Stimulated activated CD4-positive, alpha-beta T cell treated with anti-CD3 and anti-CD28 coated beads, Interleukin-15, amount 100 ng/mL, for 1 hour (primary cell): ENCODE measurements at regions not wholly inside any gene's neighbourhood (a gene's known extent, or its start where the extent isn't known, plus 50 kb on each side); places are given as distances from the start of the nearest gene placed in this dataset.
"Not testable (repeated sequence)": the region's sequence is repeated elsewhere in the genome, so short reads cannot be mapped to it uniquely, and the experiment has no call there.

Source experiments
- DNase-seq, 2 donors: peaks; one replicate each; pipeline ENCODE4 v3.0.0-alpha.2; 2020; ENCODE audit warnings: low read depth in 1 of 2, low spot score in 1 of 2

- DNase-seq: no peak
These were observed 127.2 kb upstream of the TRPC7 start for GRCh38 chr5:136492587-136492986.

GRCh38 chr5:136491806-136492205, 126.5 kb upstream of the TRPC7 start:
- DNase-seq: no peak

GRCh38 chr5:136484808-136485325, 119.5 kb upstream of the TRPC7 start:
- no peak for DNase-seq

- no peak for DNase-seq
These were observed 116.9 kb upstream of the TRPC7 start for GRCh38 chr5:136482206-136482605.

GRCh38 chr5:136474466-136474865, 109.1 kb upstream of the TRPC7 start:
- DNase-seq: no peak

- DNase-seq: no peak
These were observed 102.3 kb upstream of the TRPC7 start for GRCh38 chr5:136467632-136468031.

- no peak for DNase-seq
These were observed 100.7 kb upstream of the TRPC7 start for GRCh38 chr5:136466041-136466415.

- DNase-seq: no peak
These were observed 93.1 kb upstream of the TRPC7 start for GRCh38 chr5:136458481-136458880.

- DNase-seq: no peak
These were observed 92.2 kb upstream of the TRPC7 start for GRCh38 chr5:136457390-136458013.

- DNase-seq: no peak
These were observed 90.1 kb upstream of the TRPC7 start for GRCh38 chr5:136455409-136455808.

GRCh38 chr5:136453986-136454758, 88.8 kb upstream of the TRPC7 start:
- DNase-seq: no peak

GRCh38 chr5:136453199-136453598, 87.9 kb upstream of the TRPC7 start:
- no peak for DNase-seq

- DNase-seq: not testable (repeated sequence)
These were observed 82.2 kb upstream of the TRPC7 start for GRCh38 chr5:136447576-136447975.

- DNase-seq: no peak
These were observed 81.2 kb upstream of the TRPC7 start for GRCh38 chr5:136446565-136446964.

- DNase-seq: not testable (repeated sequence)
These were observed 78.8 kb upstream of the TRPC7 start for GRCh38 chr5:136444099-136444498.

GRCh38 chr5:136439367-136439766, 74.0 kb upstream of the TRPC7 start:
- no peak for DNase-seq

- DNase-seq: no peak
These were observed 70.7 kb upstream of the TRPC7 start for GRCh38 chr5:136435946-136436543.

GRCh38 chr5:136434795-136435194, 69.5 kb upstream of the TRPC7 start:
- DNase-seq: no peak

- no peak for DNase-seq
These were observed 67.4 kb upstream of the TRPC7 start for GRCh38 chr5:136432705-136433104.

GRCh38 chr5:136430081-136430480, 64.7 kb upstream of the TRPC7 start:
- no peak for DNase-seq

GRCh38 chr5:136427426-136427825, 62.1 kb upstream of the TRPC7 start:
- no peak for DNase-seq

GRCh38 chr5:136425921-136426320, 60.6 kb upstream of the TRPC7 start:
- DNase-seq: no peak
